ENCODE measurements at regions not wholly inside any gene's neighbourhood (a gene's known extent, or its start where the extent isn't known, plus 50 kb on each side); places are given as distances from the start of the nearest gene placed in this dataset.

- no peaks in the 10 kb centered on the region for H3K4me1 ChIP-seq (ENCODE audit: insufficient read depth)
- no peak overlapping the region for H3K4me3 ChIP-seq (ENCODE audit: low read depth, low read length)
- no peak for DNase-seq (ENCODE audit: extremely low spot score)
- no peak overlapping the region for H3K27ac ChIP-seq (ENCODE audit: low read depth)
- WGBS, result 95% methylated on average over 4 of the region's 4 CpGs
- H3K36me3 ChIP-seq (ENCODE audit: insufficient read depth), result no peaks in the 10 kb centered on the region
Observed at GRCh38 chr4:186016796-186017195, 52.2 kb upstream of the TLR3 start.

GRCh38 chr4:186017801-186018200, 51.2 kb upstream of the TLR3 start:
- H3K27ac ChIP-seq (ENCODE audit: low read depth), result no peak overlapping the region
- no peaks in the 10 kb centered on the region for H3K36me3 ChIP-seq (ENCODE audit: insufficient read depth)
- no peak overlapping the region for H3K4me3 ChIP-seq (ENCODE audit: low read depth, low read length)
- H3K4me1 ChIP-seq (ENCODE audit: insufficient read depth), result no peaks in the 10 kb centered on the region
- no peak for DNase-seq (ENCODE audit: extremely low spot score)
- 96% methylated on average over 6 of the region's 6 CpGs for WGBS

- Histone ChIP-seq H3K4me3 (ENCODE audit: low read depth, low read length) (no peak overlapping the region), H3K36me3 (ENCODE audit: insufficient read depth) (no peaks in the 10 kb centered on the region), H3K4me1 (ENCODE audit: insufficient read depth) (no peaks in the 10 kb centered on the region), H3K27ac (ENCODE audit: low read depth) (no peak overlapping the region)
- WGBS, result 65% methylated on average over 3 of the region's 3 CpGs
- DNase-seq (ENCODE audit: extremely low spot score), result no peak
Observed at GRCh38 chr4:186018261-186018660, 50.7 kb upstream of the TLR3 start.

GRCh38 chr4:186018784-186019183, 50.2 kb upstream of the TLR3 start:
- Histone ChIP-seq H3K27ac (ENCODE audit: low read depth) (no peak overlapping the region), H3K4me1 (ENCODE audit: insufficient read depth) (no peaks in the 10 kb centered on the region), H3K36me3 (ENCODE audit: insufficient read depth) (no peaks in the 10 kb centered on the region), H3K4me3 (ENCODE audit: low read depth, low read length) (no peak overlapping the region)
- no peak for DNase-seq (ENCODE audit: extremely low spot score)
- 77% methylated on average over 2 of the region's 2 CpGs for WGBS

Measured in urinary bladder (tissue), 3 donors.